DMS53 treated with DMSO at 0.1 percent for 48 hours (cell line): ENCODE measurements at regions not wholly inside any gene's neighbourhood (a gene's known extent, or its start where the extent isn't known, plus 50 kb on each side); places are given as distances from the start of the nearest gene placed in this dataset.

ENCODE experiments used
- DNase-seq: peaks from one replicate; lab custom pipeline; 2025; ENCODE audit not compliant: unreplicated experiment; lab: John Stamatoyannopoulos, UW

GRCh38 chr1:110816945-110817344, 56.0 kb upstream of the CD53 start:
- DNase-seq, result no peak

DNA sequence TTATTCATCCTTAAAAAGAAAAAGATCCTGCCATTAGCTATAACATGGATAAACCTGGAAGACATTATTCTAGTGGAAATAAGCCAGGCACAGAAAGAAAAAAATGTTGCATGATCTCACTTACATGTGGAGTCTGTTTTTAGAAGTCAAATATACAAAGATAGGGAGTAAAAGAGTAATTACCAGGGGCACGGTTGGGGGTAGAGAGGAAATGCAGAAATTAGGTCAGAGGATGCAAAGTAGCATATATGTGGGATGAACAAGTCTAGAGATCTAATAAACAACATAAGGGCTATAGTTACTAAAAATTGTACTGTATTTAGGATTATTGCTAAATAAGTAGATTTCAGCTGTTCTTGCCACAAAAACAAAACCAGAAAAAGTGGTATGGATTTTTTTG, 61.4 kb upstream of the CD53 start:
- DNase-seq, result no peak

GRCh38 chr1:110800079-110800478, 72.9 kb upstream of the CD53 start:
- DNase-seq, result no peak

- DNase-seq, result peak; percentile 76
Observed at GRCh38 chr1:110798691-110799256, 74.2 kb upstream of the CD53 start.

DNA sequence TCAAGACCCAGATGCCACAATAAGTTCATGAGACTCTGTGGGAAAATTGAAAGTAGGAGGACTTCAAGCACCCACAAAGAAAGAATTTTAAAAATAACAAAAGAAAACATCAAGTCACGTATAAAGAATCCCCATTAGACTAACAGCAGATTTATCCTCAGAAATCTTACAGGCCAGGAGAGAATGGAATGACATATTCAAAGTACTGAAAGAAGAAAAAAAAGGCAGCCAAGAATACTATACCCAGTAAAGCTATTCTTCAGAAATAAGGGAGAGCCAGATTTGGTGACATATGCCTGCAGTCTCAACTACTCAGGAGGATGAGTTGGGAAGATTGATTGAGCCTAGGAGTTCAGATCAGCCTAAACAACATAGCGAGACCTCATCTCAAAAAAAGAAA, 84.3 kb upstream of the CD53 start:
- no peak for DNase-seq

- DNase-seq, result no peak
Observed at GRCh38 chr1:110787328-110788071, 85.4 kb upstream of the CD53 start.

- no peak for DNase-seq
Observed at GRCh38 chr1:110786802-110787327, 86.1 kb upstream of the CD53 start.

DNA sequence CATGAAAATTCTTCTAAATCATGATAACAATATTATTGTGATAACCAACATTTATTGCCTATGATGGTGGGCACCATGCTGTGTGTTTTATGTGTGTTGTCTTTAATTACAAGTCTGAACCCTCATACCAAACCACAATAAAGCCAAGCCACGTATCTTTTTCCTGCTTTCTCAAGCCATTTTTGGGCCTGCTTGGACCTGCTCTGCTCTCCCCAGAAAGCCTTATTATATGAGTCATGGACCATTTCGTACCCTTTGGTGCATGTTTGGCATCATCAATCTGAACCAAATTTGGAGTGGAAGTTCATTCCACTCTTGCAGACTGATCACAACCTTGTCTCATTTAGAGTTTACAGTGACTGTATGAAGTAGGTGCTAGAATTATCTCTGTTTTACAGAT, 87.3 kb upstream of the CD53 start:
- no peak for DNase-seq

- no peak for DNase-seq
Observed at GRCh38 chr1:110785055-110785454, 87.9 kb upstream of the CD53 start.

- DNase-seq, result peak; percentile 68
Observed at GRCh38 chr1:110783292-110783918, 89.5 kb upstream of the CD53 start.

- DNase-seq, result no peak
Observed at GRCh38 chr1:110781525-110781924, 91.4 kb upstream of the CD53 start.

DNA sequence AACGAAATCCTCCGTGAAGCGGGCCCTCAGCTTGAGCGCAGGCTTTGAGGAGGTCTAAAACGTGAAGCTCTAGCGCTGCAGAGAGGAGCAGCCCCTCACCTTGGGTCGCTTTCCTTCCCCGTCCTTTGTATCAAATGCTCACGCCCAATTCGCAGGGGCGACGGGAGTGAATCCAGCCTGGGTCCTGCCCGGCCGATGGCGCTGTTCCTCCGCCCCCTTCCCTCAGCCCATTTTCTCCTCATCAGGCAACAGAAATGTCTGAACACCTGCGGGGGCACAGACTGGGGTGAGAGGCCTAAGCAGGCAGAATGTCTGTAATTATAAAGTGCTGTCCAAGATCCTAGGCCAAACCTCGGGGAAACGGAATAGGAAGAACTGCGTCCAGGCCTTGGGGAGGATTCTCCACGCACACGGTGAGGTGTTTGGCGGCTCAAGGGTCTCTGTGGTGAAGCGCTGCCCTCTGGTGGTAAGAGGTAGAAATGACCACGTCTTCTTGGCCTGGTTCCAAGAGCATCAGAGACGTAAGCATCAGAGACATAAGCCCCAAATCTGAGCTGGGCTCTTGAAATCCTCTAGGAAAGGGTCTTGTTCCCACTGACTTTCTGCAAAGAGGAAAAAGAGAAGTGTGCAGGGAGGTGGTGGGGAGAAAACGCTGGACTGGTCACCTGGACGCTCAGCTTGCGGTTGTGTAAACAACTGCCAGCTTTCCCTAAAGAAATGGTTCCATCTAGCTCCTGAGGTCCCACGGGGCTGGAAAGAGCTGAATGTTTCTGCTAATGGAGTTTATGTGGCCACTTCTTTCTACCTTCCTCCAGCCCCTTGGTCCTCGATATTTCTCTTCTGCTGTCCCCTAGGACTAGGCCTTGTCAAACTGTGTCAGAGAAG, 92.1 kb upstream of the CD53 start:
- DNase-seq, result peak; percentile 73

- no peak for DNase-seq
Observed at GRCh38 chr1:110779636-110780035, 93.3 kb upstream of the CD53 start.

GRCh38 chr1:110778821-110779220, 94.1 kb upstream of the CD53 start:
- no peak for DNase-seq

DNA sequence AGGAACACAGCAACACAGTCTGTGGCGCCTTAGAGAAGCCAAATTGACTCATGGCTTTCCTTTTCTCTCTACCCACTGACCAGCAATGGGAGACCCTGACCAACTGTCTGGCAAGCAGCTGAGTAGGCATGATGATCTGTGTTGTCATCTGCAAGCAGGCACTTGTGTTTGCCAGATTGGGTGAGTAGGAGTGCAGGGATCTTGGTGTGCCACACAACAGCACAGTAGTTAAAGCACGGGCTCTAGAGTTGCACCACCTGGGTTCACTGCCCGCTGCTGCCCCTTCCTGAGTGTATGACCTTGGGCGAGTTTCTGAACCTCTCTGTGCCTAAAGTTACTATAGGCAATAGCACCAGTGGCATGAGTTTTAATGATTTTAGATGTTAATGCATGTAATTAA, 95.7 kb upstream of the CD53 start:
- DNase-seq, result no peak

DNA sequence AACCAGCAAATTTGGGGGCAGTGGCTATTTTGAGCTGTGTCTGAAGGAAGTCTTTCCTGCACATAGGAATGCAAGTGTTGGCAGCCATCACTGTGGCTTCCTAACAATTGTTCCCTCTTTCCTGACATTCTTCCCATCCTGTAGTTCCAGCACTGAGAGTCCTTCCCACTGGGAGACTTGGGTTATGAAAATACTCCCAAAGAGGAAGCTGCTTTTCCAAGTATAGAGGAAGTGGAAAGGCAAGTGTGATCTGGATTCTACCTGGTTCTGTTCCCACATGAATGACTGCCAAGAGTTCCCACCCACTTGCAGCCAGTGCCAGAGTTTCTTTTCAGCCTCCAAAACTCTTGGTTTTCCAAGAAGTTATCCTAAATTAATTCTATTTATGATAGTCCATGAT, 98.5 kb upstream of the CD53 start:
- no peak for DNase-seq

DNA sequence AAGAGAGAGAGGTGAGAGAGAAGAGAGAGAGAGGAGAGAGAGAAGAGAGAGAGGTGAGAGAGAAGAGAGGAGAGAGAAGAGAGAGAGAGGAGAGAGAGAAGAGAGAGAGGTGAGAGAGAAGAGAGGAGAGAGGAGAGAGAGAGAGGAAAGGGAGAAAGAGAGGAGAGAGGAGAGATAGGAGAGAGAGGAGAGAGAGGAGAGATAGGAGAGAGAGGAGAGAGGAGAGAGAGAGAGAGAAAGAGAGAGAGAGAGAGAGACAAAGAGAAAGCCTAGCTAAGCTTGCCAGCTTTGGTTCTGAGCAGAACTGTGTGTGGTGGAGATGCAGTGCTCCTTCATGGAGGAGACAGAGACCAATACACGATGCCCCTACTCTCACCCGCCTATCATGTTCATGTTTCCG, 99.1 kb upstream of the KCNA3 start:
- DNase-seq, result no peak

DNA sequence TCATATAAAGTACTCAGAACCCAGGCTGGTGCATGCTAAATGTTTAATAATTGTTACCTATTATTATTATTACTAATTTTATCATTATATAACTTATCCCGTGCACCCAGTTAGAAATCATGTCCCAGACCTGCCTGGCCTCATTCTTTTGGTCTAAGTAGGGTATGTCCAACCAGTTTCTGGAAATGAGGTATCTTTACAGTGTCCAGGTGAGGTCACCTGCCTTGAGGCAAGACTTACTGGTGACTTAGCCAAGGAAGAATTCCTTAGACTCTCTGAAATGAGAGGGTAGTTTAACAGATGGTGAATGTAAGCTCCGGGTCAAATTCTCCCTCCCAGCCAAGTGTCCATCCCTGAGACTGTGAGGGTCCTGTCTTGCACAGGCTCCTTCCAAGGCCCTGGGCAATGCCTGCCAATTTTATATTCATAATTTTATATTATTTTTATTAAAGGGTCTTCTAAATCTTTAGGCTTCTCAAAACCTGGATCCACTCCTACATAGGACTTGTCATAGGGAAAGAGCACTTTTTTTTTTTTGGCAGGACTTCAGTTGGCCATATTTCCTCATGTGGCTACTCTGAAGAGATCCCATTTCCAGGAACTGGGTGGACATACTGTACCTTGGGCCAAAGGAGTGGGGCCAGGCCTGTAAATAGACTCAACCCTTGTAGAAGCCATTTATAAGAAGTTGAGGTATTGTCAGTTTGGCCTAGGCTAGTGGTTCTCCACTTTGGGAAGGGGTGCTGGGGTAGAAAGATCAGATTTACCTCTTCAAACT, 96.7 kb upstream of the KCNA3 start:
- DNase-seq, result no peak

GRCh38 chr1:110770832-110771231, 96.1 kb upstream of the KCNA3 start:
- no peak for DNase-seq

GRCh38 chr1:110768605-110769004, 93.9 kb upstream of the KCNA3 start:
- DNase-seq, result no peak

DNA sequence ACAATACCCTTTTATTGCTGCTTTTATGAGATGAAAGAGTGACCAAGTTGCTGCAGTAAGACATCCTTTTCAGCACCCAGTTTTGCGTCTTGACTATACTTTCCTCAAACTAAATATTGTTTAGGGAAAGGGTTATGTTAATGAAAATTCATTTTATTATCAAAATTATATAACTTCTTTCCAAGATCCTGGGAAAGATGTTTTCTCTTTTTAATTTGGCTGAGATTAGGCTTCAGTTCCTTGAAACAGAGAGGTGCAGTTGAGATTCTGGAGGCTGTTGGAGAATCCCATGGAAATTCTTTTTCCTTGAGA, 91.6 kb upstream of the KCNA3 start:
- DNase-seq, result no peak
